Activated CD8-positive, alpha-beta T cell treated with anti-CD3 and anti-CD28 coated beads, Interleukin-2, amount 10 ng/mL, durations not matched to agents 7 days and 5 days (primary cell): ENCODE measurements at regions not wholly inside any gene's neighbourhood (a gene's known extent, or its start where the extent isn't known, plus 50 kb on each side); places are given as distances from the start of the nearest gene placed in this dataset.

ENCODE experiments used
- ATAC-seq: fragments of 150-1000 bp; cut with Tn5 transposase; one replicate; pipeline ENCODE4 v1.10.0; 2021; ENCODE audit warnings: moderate library complexity
- CTCF ChIA-PET: fragments of 350-600 bp; sonication (Branson Sonifier 250); formaldehyde crosslinking; loops from one replicate; lab custom pipeline; 2021; ENCODE audit warnings: antibody characterized with exemption; lab: Charles Lee
- POLR2A ChIA-PET: fragments of 350-600 bp; sonication (Branson Sonifier 250); formaldehyde crosslinking; loops from one replicate; lab custom pipeline; 2021; ENCODE audit warnings: antibody characterized with exemption; lab: Charles Lee
- DNase-seq: peaks from one replicate; pipeline ENCODE4 v3.0.0-alpha.2; 2020
- H3K27ac Mint-ChIP-seq: one replicate; pipeline ENCODE4 v1.8.0; 2021; ENCODE audit warnings: mild to moderate bottlenecking, mixed read lengths
- H3K27me3 Mint-ChIP-seq: one replicate; pipeline ENCODE4 v1.8.0; 2021; ENCODE audit warnings: low read depth, mixed read lengths
- H3K36me3 Mint-ChIP-seq: one replicate; pipeline ENCODE4 v1.8.0; 2021; ENCODE audit warnings: low read depth, mixed read lengths
- H3K4me1 Mint-ChIP-seq: one replicate; pipeline ENCODE4 v1.8.0; 2021; ENCODE audit warnings: low read depth, mixed read lengths
- H3K4me3 Mint-ChIP-seq: one replicate; pipeline ENCODE4 v1.8.0; 2021; ENCODE audit warnings: mild to moderate bottlenecking, mixed read lengths
- H3K9me3 Mint-ChIP-seq: one replicate; pipeline ENCODE4 v1.8.0; 2022; ENCODE audit warnings: mixed read lengths; ENCODE audit not compliant: insufficient read depth

GRCh38 chr6:80540700-80541099 is 434.2 kb downstream of the BCKDHB start:
- DNase-seq (no peak), ATAC-seq (no peak)
- no peaks in the 10 kb centered on the region for H3K36me3 Mint-ChIP-seq
- CTCF ChIA-PET = no interaction called here
- no peak overlapping the region for H3K4me3 Mint-ChIP-seq
- H3K27me3 Mint-ChIP-seq = no peaks in the 10 kb centered on the region
- POLR2A ChIA-PET = no interaction called here
- H3K4me1 Mint-ChIP-seq = no peaks in the 10 kb centered on the region
- peaks cover 7% of the 10 kb centered on the region for H3K9me3 Mint-ChIP-seq
- H3K27ac Mint-ChIP-seq = no peak overlapping the region

GRCh38 chr6:80537118-80537972 is 430.9 kb downstream of the BCKDHB start:
- CTCF ChIA-PET = interaction anchor here (1.0 kb wide), 1 partner anchor 14 kb away, joined by 3 read pairs; no protein-coding TSS in a partner anchor
- H3K27ac Mint-ChIP-seq = no peak overlapping the region
- ATAC-seq = no peak

GRCh38 chr6:80535914-80536565 is 429.6 kb downstream of the BCKDHB start:
- no peak for DNase-seq
- ChIA-PET POLR2A (no interaction called here), CTCF (interaction anchor here (1.0 kb wide), 1 partner anchor 13 kb away, joined by 3 read pairs; no protein-coding TSS in a partner anchor)
- Mint-ChIP-seq H3K9me3 (peaks cover 7% of the 10 kb centered on the region), H3K27me3 (no peaks in the 10 kb centered on the region), H3K4me1 (no peaks in the 10 kb centered on the region), H3K4me3 (no peak overlapping the region), H3K27ac (peak overlapping the region; percentile 55), H3K36me3 (peaks cover 2% of the 10 kb centered on the region)
- no peak for ATAC-seq

More at GRCh38 chr6:80537118-80537972, 430.9 kb downstream of the BCKDHB start:
- H3K4me1 Mint-ChIP-seq = no peaks in the 10 kb centered on the region
- H3K9me3 Mint-ChIP-seq = peaks cover 7% of the 10 kb centered on the region
- POLR2A ChIA-PET = no interaction called here
- DNase-seq = no peak
- H3K4me3 Mint-ChIP-seq = no peak overlapping the region
- H3K27me3 Mint-ChIP-seq = no peaks in the 10 kb centered on the region
- H3K36me3 Mint-ChIP-seq = peaks cover 2% of the 10 kb centered on the region

GRCh38 chr6:80531681-80532619 is 425.5 kb downstream of the BCKDHB start:
- Mint-ChIP-seq H3K4me3 (no peak overlapping the region), H3K27ac (no peak overlapping the region), H3K27me3 (no peaks in the 10 kb centered on the region), H3K4me1 (no peaks in the 10 kb centered on the region), H3K9me3 (peaks cover 7% of the 10 kb centered on the region), H3K36me3 (peaks cover 2% of the 10 kb centered on the region)
- CTCF ChIA-PET = no interaction called here
- ATAC-seq (no peak), DNase-seq (no peak)
- POLR2A ChIA-PET = no interaction called here

GRCh38 chr6:80530103-80530502 is 423.6 kb downstream of the BCKDHB start:
- Mint-ChIP-seq H3K36me3 (no peaks in the 10 kb centered on the region), H3K4me3 (no peak overlapping the region), H3K27ac (no peak overlapping the region), H3K27me3 (no peaks in the 10 kb centered on the region), H3K9me3 (no peaks in the 10 kb centered on the region), H3K4me1 (no peaks in the 10 kb centered on the region)
- DNase-seq (no peak), ATAC-seq (no peak)
- POLR2A ChIA-PET = no interaction called here
- CTCF ChIA-PET = no interaction called here

- no peak overlapping the region for H3K4me3 Mint-ChIP-seq
- H3K9me3 Mint-ChIP-seq = no peaks in the 10 kb centered on the region
- no peaks in the 10 kb centered on the region for H3K27me3 Mint-ChIP-seq
- no peak overlapping the region for H3K27ac Mint-ChIP-seq
- POLR2A ChIA-PET = no interaction called here
- ATAC-seq = no peak
- no peak for DNase-seq
- peaks cover 9% of the 10 kb centered on the region for H3K4me1 Mint-ChIP-seq
- CTCF ChIA-PET = no interaction called here
- H3K36me3 Mint-ChIP-seq = no peaks in the 10 kb centered on the region
Measured at GRCh38 chr6:80528115-80528514, 421.6 kb downstream of the BCKDHB start.

GRCh38 chr6:80527552-80528052 is 421.1 kb downstream of the BCKDHB start:
- DNase-seq (no peak), ATAC-seq (no peak)
- Mint-ChIP-seq H3K9me3 (no peaks in the 10 kb centered on the region), H3K4me1 (peaks cover 9% of the 10 kb centered on the region), H3K36me3 (no peaks in the 10 kb centered on the region), H3K4me3 (no peak overlapping the region), H3K27ac (no peak overlapping the region), H3K27me3 (no peaks in the 10 kb centered on the region)
- ChIA-PET CTCF (no interaction called here), POLR2A (no interaction called here)

GRCh38 chr6:80523531-80523997 is 417.1 kb downstream of the BCKDHB start:
- no peak overlapping the region for H3K4me3 Mint-ChIP-seq
- H3K9me3 Mint-ChIP-seq = no peaks in the 10 kb centered on the region
- H3K27me3 Mint-ChIP-seq = no peaks in the 10 kb centered on the region
- H3K4me1 Mint-ChIP-seq = peaks cover 9% of the 10 kb centered on the region
- ChIA-PET POLR2A (no interaction called here), CTCF (interaction anchor here (0.7 to 1.0 kb wide), 2 partner anchors 13 to 186 kb away, joined by 3 read pairs; no protein-coding TSS in a partner anchor)
- no peaks in the 10 kb centered on the region for H3K36me3 Mint-ChIP-seq
- DNase-seq = no peak
- H3K27ac Mint-ChIP-seq = no peak overlapping the region
- no peak for ATAC-seq

- DNase-seq (no peak), ATAC-seq (no peak)
- ChIA-PET POLR2A (interaction anchor here (0.6 kb wide), 1 partner anchor 1789 kb away, joined by 4 read pairs; no protein-coding TSS in a partner anchor), CTCF (interaction anchor here (0.7 to 1.0 kb wide), 2 partner anchors 14 to 185 kb away, joined by 3 read pairs; no protein-coding TSS in a partner anchor)
- H3K36me3 Mint-ChIP-seq = no peaks in the 10 kb centered on the region
- H3K4me1 Mint-ChIP-seq = peaks cover 9% of the 10 kb centered on the region
- no peaks in the 10 kb centered on the region for H3K9me3 Mint-ChIP-seq
- no peak overlapping the region for H3K27ac Mint-ChIP-seq
- no peak overlapping the region for H3K4me3 Mint-ChIP-seq
- no peaks in the 10 kb centered on the region for H3K27me3 Mint-ChIP-seq
Measured at GRCh38 chr6:80523010-80523409, 416.5 kb downstream of the BCKDHB start.

- no peak overlapping the region for H3K4me3 Mint-ChIP-seq
- H3K9me3 Mint-ChIP-seq = no peaks in the 10 kb centered on the region
- H3K36me3 Mint-ChIP-seq = no peaks in the 10 kb centered on the region
- no peaks in the 10 kb centered on the region for H3K27me3 Mint-ChIP-seq
- CTCF ChIA-PET = interaction anchor here (1.0 kb wide), 1 partner anchor 185 kb away, joined by 3 read pairs; no protein-coding TSS in a partner anchor
- ATAC-seq = no peak
- H3K27ac Mint-ChIP-seq = no peak overlapping the region
- POLR2A ChIA-PET = interaction anchor here (0.6 kb wide), 1 partner anchor 1790 kb away, joined by 4 read pairs; no protein-coding TSS in a partner anchor
- no peak for DNase-seq
- H3K4me1 Mint-ChIP-seq = peaks cover 9% of the 10 kb centered on the region
Measured at GRCh38 chr6:80522576-80522975, 416.1 kb downstream of the BCKDHB start.
